ENCODE measurements at regions not wholly inside any gene's neighbourhood (a gene's known extent, or its start where the extent isn't known, plus 50 kb on each side); places are given as distances from the start of the nearest gene placed in this dataset.

DNA sequence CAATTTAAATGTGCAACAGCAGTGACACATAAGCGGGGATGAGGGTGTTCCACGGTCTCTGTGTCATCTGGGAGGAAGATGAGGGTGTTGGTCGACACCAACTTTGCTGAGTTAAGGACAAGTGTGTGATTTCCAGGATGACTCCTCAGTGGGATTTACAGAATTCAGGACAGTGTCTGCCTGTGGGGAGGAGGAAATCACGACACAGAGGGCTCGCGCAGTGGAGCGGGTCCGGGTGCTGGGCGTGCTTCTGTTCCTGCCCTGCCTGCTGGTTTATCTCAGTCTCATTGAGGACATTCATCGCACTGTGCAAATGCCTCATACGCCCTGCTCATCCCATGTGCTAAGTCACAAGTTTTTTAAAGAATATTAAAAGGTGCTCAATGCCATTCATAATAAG, 73.7 kb upstream of the ADAMTS2 start:
- Histone ChIP-seq H3K36me3 (ENCODE audit: insufficient read depth, low read length) (no peaks in the 10 kb centered on the region), H3K4me3 (ENCODE audit: insufficient read depth, low read depth, low read length) (no peak overlapping the region), H3K27me3 (ENCODE audit: insufficient read depth, low read length) (no peaks in the 10 kb centered on the region), H3K4me2 (ENCODE audit: low read length) (no peak overlapping the region), H3K27ac (ENCODE audit: low read depth, low read length) (no peak overlapping the region), H3K4me1 (ENCODE audit: insufficient read depth, low read length) (no peaks in the 10 kb centered on the region), H4K20me1 (ENCODE audit: insufficient read depth, low read length) (no peaks in the 10 kb centered on the region), H3K79me2 (ENCODE audit: insufficient read depth, low read length) (no peaks in the 10 kb centered on the region), H3K9ac (ENCODE audit: low read length) (no peak overlapping the region), H2AFZ (ENCODE audit: low read depth, low read length) (no peak overlapping the region), H3K9me3 (ENCODE audit: insufficient read depth, low read depth, low read length) (no peaks in the 10 kb centered on the region)
- no peak for FAIRE-seq
- no peaks in the 10 kb centered on the region for H3K36me3 Mint-ChIP-seq (ENCODE audit: low read depth, unreplicated experiment)
- TF ChIP-seq, protein P1, sequence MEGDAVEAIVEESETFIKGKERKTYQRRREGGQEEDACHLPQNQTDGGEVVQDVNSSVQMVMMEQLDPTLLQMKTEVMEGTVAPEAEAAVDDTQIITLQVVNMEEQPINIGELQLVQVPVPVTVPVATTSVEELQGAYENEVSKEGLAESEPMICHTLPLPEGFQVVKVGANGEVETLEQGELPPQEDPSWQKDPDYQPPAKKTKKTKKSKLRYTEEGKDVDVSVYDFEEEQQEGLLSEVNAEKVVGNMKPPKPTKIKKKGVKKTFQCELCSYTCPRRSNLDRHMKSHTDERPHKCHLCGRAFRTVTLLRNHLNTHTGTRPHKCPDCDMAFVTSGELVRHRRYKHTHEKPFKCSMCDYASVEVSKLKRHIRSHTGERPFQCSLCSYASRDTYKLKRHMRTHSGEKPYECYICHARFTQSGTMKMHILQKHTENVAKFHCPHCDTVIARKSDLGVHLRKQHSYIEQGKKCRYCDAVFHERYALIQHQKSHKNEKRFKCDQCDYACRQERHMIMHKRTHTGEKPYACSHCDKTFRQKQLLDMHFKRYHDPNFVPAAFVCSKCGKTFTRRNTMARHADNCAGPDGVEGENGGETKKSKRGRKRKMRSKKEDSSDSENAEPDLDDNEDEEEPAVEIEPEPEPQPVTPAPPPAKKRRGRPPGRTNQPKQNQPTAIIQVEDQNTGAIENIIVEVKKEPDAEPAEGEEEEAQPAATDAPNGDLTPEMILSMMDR (IDR thresholded peaks at IDR 0.05; ENCODE audit: insufficient read depth, low read depth, low read length): no peak
- TF ChIP-seq EZH2 (IDR thresholded peaks at IDR 0.05; ENCODE audit: insufficient read depth, low read length): no peak
- no peaks in the 10 kb centered on the region for H3K9me3 Mint-ChIP-seq (ENCODE audit: unreplicated experiment)
- peaks cover 35% of the 10 kb centered on the region for H3K27me3 Mint-ChIP-seq (ENCODE audit: low read depth, unreplicated experiment)
- no peaks in the 10 kb centered on the region for H3K4me1 Mint-ChIP-seq (ENCODE audit: low read depth, unreplicated experiment)
- H3K27ac Mint-ChIP-seq (ENCODE audit: unreplicated experiment): no peak overlapping the region
- H3K4me3 Mint-ChIP-seq (ENCODE audit: unreplicated experiment): no peak overlapping the region
- no peak for DNase-seq (ENCODE audit: low read depth)

DNA sequence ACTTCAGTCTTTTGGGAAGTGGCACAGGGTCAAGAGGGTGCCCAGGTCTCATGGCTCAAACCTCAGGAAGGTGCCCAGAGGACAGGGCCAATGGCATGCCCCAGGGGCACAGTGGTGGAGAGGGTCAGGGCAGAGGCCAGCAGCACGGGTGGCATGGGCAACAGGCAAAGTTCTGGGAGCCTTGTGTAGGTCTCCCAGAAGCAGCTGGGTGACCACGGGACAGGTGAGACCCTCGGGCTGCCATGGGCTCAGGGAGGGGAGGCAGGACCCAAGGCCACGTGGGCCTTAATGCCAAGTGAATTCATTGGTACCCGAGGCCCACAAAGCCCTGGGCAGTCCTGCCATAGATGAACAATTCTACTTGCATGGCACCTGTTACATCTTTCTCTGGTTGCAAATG, 72.4 kb upstream of the ADAMTS2 start:
- H3K4me3 Mint-ChIP-seq (ENCODE audit: unreplicated experiment): no peak overlapping the region
- H3K36me3 Mint-ChIP-seq (ENCODE audit: low read depth, unreplicated experiment): no peaks in the 10 kb centered on the region
- H3K27ac Mint-ChIP-seq (ENCODE audit: unreplicated experiment): no peak overlapping the region
- Histone ChIP-seq H3K36me3 (ENCODE audit: insufficient read depth, low read length) (no peaks in the 10 kb centered on the region), H3K4me3 (ENCODE audit: insufficient read depth, low read depth, low read length) (no peak overlapping the region), H3K9me3 (ENCODE audit: insufficient read depth, low read depth, low read length) (no peaks in the 10 kb centered on the region), H3K4me1 (ENCODE audit: insufficient read depth, low read length) (no peaks in the 10 kb centered on the region), H3K27ac (ENCODE audit: low read depth, low read length) (no peak overlapping the region), H2AFZ (ENCODE audit: low read depth, low read length) (no peak overlapping the region), H3K9ac (ENCODE audit: low read length) (no peak overlapping the region), H3K4me2 (ENCODE audit: low read length) (no peak overlapping the region), H4K20me1 (ENCODE audit: insufficient read depth, low read length) (no peaks in the 10 kb centered on the region), H3K27me3 (ENCODE audit: insufficient read depth, low read length) (no peaks in the 10 kb centered on the region), H3K79me2 (ENCODE audit: insufficient read depth, low read length) (no peaks in the 10 kb centered on the region)
- TF ChIP-seq EZH2 (IDR thresholded peaks at IDR 0.05; ENCODE audit: insufficient read depth, low read length): no peak
- TF ChIP-seq, protein P1 (IDR thresholded peaks at IDR 0.05; ENCODE audit: insufficient read depth, low read depth, low read length): no peak
- H3K27me3 Mint-ChIP-seq (ENCODE audit: low read depth, unreplicated experiment): peaks cover 35% of the 10 kb centered on the region
- H3K9me3 Mint-ChIP-seq (ENCODE audit: unreplicated experiment): peaks cover 2% of the 10 kb centered on the region
- DNase-seq (ENCODE audit: low read depth): no peak
- H3K4me1 Mint-ChIP-seq (ENCODE audit: low read depth, unreplicated experiment): no peaks in the 10 kb centered on the region
- FAIRE-seq: no peak

DNA sequence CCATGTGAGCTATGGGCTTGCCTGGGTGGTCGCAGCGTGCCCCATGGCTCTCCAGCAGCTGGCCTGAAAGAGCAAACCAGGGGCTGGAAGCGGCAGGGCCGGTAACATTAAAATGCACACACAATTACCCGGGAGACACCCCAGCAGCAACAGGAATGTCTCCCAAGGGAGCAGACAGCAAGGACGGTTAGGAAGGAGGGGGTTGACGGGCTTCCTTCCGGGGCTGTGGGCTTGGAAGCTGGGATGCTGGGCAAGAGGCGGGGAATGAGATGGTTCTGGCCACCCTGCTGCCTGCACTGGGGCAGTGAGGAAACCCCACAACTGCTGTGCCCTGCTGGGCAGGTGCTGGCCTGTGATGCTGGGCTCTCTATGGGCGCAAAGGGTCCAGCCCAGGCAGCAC, 71.8 kb upstream of the ADAMTS2 start:
- Histone ChIP-seq H3K4me3 (ENCODE audit: insufficient read depth, low read depth, low read length) (no peak overlapping the region), H3K79me2 (ENCODE audit: insufficient read depth, low read length) (no peaks in the 10 kb centered on the region), H3K27ac (ENCODE audit: low read depth, low read length) (no peak overlapping the region), H2AFZ (ENCODE audit: low read depth, low read length) (no peak overlapping the region), H3K4me2 (ENCODE audit: low read length) (no peak overlapping the region), H4K20me1 (ENCODE audit: insufficient read depth, low read length) (no peaks in the 10 kb centered on the region), H3K4me1 (ENCODE audit: insufficient read depth, low read length) (no peaks in the 10 kb centered on the region), H3K36me3 (ENCODE audit: insufficient read depth, low read length) (no peaks in the 10 kb centered on the region), H3K9me3 (ENCODE audit: insufficient read depth, low read depth, low read length) (no peaks in the 10 kb centered on the region), H3K9ac (ENCODE audit: low read length) (no peak overlapping the region), H3K27me3 (ENCODE audit: insufficient read depth, low read length) (no peaks in the 10 kb centered on the region)
- H3K27ac Mint-ChIP-seq (ENCODE audit: unreplicated experiment): no peak overlapping the region
- peaks cover 34% of the 10 kb centered on the region for H3K27me3 Mint-ChIP-seq (ENCODE audit: low read depth, unreplicated experiment)
- no peak overlapping the region for H3K4me3 Mint-ChIP-seq (ENCODE audit: unreplicated experiment)
- no peaks in the 10 kb centered on the region for H3K4me1 Mint-ChIP-seq (ENCODE audit: low read depth, unreplicated experiment)
- no peak for FAIRE-seq
- no peaks in the 10 kb centered on the region for H3K36me3 Mint-ChIP-seq (ENCODE audit: low read depth, unreplicated experiment)
- no peak for DNase-seq (ENCODE audit: low read depth)
- TF ChIP-seq, protein P1 (IDR thresholded peaks at IDR 0.05; ENCODE audit: insufficient read depth, low read depth, low read length): no peak
- no peak for TF ChIP-seq EZH2 (IDR thresholded peaks at IDR 0.05; ENCODE audit: insufficient read depth, low read length)
- H3K9me3 Mint-ChIP-seq (ENCODE audit: unreplicated experiment): peaks cover 2% of the 10 kb centered on the region

Data from astrocyte (in vitro differentiated cells and primary cell).